ENCODE measurements at regions not wholly inside any gene's neighbourhood (a gene's known extent, or its start where the extent isn't known, plus 50 kb on each side); places are given as distances from the start of the nearest gene placed in this dataset.

- TF ChIP-seq KLF1 (tag; IDR thresholded peaks at IDR 0.05) (no peak), HLTF (IDR thresholded peaks at IDR 0.05) (no peak), ARID3A (IDR thresholded peaks at IDR 0.05; ENCODE audit: borderline replicate concordance, low read depth, low read length) (no peak), HOXB6 (CRISPR knock-in tag; IDR thresholded peaks at IDR 0.05; ENCODE audit: borderline replicate concordance) (no peak), ZNF174 (CRISPR knock-in tag; IDR thresholded peaks at IDR 0.05) (no peak), FOXJ3 (CRISPR knock-in tag; IDR thresholded peaks at IDR 0.05) (no peak)
These were observed 189.6 kb upstream of the PTGFR start (continued) for GRCh38 chr1:78301141-78301540.

GRCh38 chr1:78303620-78304019 lies 187.2 kb upstream of the PTGFR start:
- ATAC-seq (no peak), DNase-seq (ENCODE audit: extremely low read depth in 1 of 4, low spot score in 3 of 4) (no peak), FAIRE-seq (no peak)
- Histone ChIP-seq H4K20me1 (replicated peaks; ENCODE audit: control insufficient read depth, insufficient read depth, low read length) (no peaks in the 10 kb centered on the region), H3K9ac (ENCODE audit: insufficient read depth in 1 of 2, low read depth in 2 of 2, low read length in 2 of 2) (no peak overlapping the region), H2AFZ (ENCODE audit: low read depth, low read length) (no peak overlapping the region), H3K4me2 (ENCODE audit: insufficient read depth, low read length) (no peak overlapping the region), H3K27me3 (ENCODE audit: control insufficient read depth in 2 of 2, insufficient read depth in 2 of 2, low read length in 2 of 2) (no peaks in the 10 kb centered on the region), H3K36me3 (ENCODE audit: control insufficient read depth, insufficient read depth, low read length) (no peaks in the 10 kb centered on the region), H3K79me2 (ENCODE audit: control insufficient read depth, insufficient read depth, low read length) (no peaks in the 10 kb centered on the region), H3K4me3 (no peak overlapping the region), H3K9me1 (ENCODE audit: control insufficient read depth, insufficient read depth, low read length) (no peaks in the 10 kb centered on the region), H3K27ac (ENCODE audit: extremely low read depth, low read depth, low read length) (no peak overlapping the region), H3K9me3 (replicated peaks; ENCODE audit: control insufficient read depth, insufficient read depth, low read depth, low read length) (no peaks in the 10 kb centered on the region), H3K4me1 (replicated peaks in 1 of 2; ENCODE audit: control insufficient read depth in 2 of 2, insufficient read depth in 2 of 2, low read length in 2 of 2) (no peaks in the 10 kb centered on the region)
- in situ Hi-C loops (cut with MboI), result no loop called here
- intact Hi-C loops (cut with micrococcal nuclease), result no loop called here
- ChIA-PET POLR2A (no interaction called here), CTCF (ENCODE audit: low intra/inter-chr PET ratio) (no interaction called here)
- no TSS peak for BruUV-seq (replicated peaks)
- WGBS (ENCODE audit: insufficient coverage, low coverage, missing lambda C conversion rate), result 0% methylated on average over 2 of the region's 2 CpGs
- TF ChIP-seq SNRNP70 (optimal IDR thresholded peaks at IDR 0.05; ENCODE audit: low read depth, low read length) (no peak), HMG20A (CRISPR knock-in tag; conservative IDR thresholded peaks at IDR 0.05) (no peak), HIVEP1 (CRISPR knock-in tag; IDR thresholded peaks at IDR 0.05) (no peak), TAF1 (IDR thresholded peaks at IDR 0.05; ENCODE audit: control insufficient read depth, extremely low read depth, insufficient read depth, low read length, severe bottlenecking) (no peak), CBFA2T2 (conservative IDR thresholded peaks at IDR 0.05) (no peak), CTBP1 (IDR thresholded peaks at IDR 0.05; ENCODE audit: borderline replicate concordance) (no peak), SREBF2 (CRISPR knock-in tag; IDR thresholded peaks at IDR 0.05) (no peak), ARID3A (IDR thresholded peaks at IDR 0.05; ENCODE audit: borderline replicate concordance, low read depth, low read length) (no peak), SMARCB1 (IDR thresholded peaks at IDR 0.05; ENCODE audit: insufficient read length, low read depth) (no peak), ZNF146 (CRISPR knock-in tag; IDR thresholded peaks at IDR 0.05; ENCODE audit: unreplicated experiment) (no peak), ERF (CRISPR knock-in tag; IDR thresholded peaks at IDR 0.05) (no peak), ZKSCAN8 (CRISPR knock-in tag; IDR thresholded peaks at IDR 0.05) (no peak), ADNP (tag; IDR thresholded peaks at IDR 0.05) (no peak)
- TF ChIP-seq, protein P1, sequence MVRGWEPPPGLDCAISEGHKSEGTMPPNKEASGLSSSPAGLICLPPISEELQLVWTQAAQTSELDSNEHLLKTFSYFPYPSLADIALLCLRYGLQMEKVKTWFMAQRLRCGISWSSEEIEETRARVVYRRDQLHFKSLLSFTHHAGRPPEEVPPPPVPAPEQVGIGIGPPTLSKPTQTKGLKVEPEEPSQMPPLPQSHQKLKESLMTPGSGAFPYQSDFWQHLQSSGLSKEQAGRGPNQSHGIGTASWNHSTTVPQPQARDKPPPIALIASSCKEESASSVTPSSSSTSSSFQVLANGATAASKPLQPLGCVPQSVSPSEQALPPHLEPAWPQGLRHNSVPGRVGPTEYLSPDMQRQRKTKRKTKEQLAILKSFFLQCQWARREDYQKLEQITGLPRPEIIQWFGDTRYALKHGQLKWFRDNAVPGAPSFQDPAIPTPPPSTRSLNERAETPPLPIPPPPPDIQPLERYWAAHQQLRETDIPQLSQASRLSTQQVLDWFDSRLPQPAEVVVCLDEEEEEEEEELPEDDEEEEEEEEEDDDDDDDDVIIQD (CRISPR knock-in tag; IDR thresholded peaks at IDR 0.05), result no peak

Data from K562 (cell line).